Mammary epithelial cell (primary cell): ENCODE measurements at regions not wholly inside any gene's neighbourhood (a gene's known extent, or its start where the extent isn't known, plus 50 kb on each side); places are given as distances from the start of the nearest gene placed in this dataset.

Source experiments
- CTCF ChIP-seq, 2 donors: IDR thresholded peaks in 1 of 2; conservative IDR thresholded peaks in 1 of 2; 2 replicates each; pipeline ENCODE4 v1.5.1; 2011 to 2012; ENCODE audit warnings: inconsistent platforms in 2 of 2, low read length in 2 of 2, mild to moderate bottlenecking in 2 of 2, control low read depth in 1 of 2, low read depth in 1 of 2; ENCODE audit not compliant: insufficient read depth in 1 of 2; ENCODE audit errors: extremely low read depth in 1 of 2
- EZH2 ChIP-seq: IDR thresholded peaks from 2 replicates; pipeline ENCODE4 v1.6.1; 2012; ENCODE audit warnings: low read length, inconsistent platforms, borderline replicate concordance

DNA sequence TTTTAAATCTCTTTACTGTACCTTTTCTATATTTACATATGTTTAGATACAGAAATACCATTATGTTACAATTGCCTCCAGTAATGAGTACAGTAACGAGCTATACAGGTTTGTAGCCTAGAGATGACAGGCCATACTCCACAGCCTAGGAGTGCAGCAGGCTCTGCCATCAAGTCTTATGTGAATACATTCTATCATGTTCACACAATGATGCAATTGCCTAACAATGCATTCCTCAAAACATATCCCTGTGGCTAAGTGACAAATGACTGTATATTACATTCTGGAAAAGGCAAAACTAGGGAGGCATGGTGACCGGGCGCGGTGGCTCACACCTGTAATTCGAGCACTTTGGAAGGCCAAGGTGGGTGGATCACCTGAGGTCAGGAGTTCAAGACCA is 192.4 kb upstream of the IGF1R start:
- TF ChIP-seq EZH2 (no peak), CTCF (conservative IDR thresholded peaks at IDR 0.05 in 1 of 2, IDR thresholded peaks at IDR 0.05 in 1 of 2; ENCODE audit: extremely low read depth in 1 of 2, insufficient read depth in 1 of 2, low read depth in 1 of 2, low read length in 2 of 2) (no peak)
